Daoy (cell line): ENCODE measurements at regions not wholly inside any gene's neighbourhood (a gene's known extent, or its start where the extent isn't known, plus 50 kb on each side); places are given as distances from the start of the nearest gene placed in this dataset.

Experiments used
- DNase-seq: peaks from one replicate; pipeline ENCODE4 v3.0.0-alpha.2; 2015; ENCODE audit warnings: low read depth

GRCh38 chr18:45119876-45120275, 439.2 kb downstream of the SETBP1 start:
- no peak for DNase-seq

- no peak for DNase-seq
Observed at GRCh38 chr18:45121146-45121545, 440.5 kb downstream of the SETBP1 start.

- no peak for DNase-seq
Observed at GRCh38 chr18:45122506-45122905, 441.8 kb downstream of the SETBP1 start.

GRCh38 chr18:45127405-45127804, 446.7 kb downstream of the SETBP1 start:
- no peak for DNase-seq

GRCh38 chr18:45133276-45133675, 452.6 kb downstream of the SETBP1 start:
- DNase-seq, result no peak

- no peak for DNase-seq
Observed at GRCh38 chr18:45136381-45137086, 455.8 kb downstream of the SETBP1 start.

GRCh38 chr18:45137087-45137419, 456.4 kb downstream of the SETBP1 start:
- no peak for DNase-seq

- DNase-seq, result no peak
Observed at GRCh38 chr18:45139478-45139877, 458.8 kb downstream of the SETBP1 start.

- DNase-seq, result no peak
Observed at GRCh38 chr18:45142868-45143267, 462.2 kb downstream of the SETBP1 start.

GRCh38 chr18:45149712-45150111, 465.6 kb upstream of the SLC14A2 start:
- no peak for DNase-seq

- DNase-seq, result no peak
Observed at GRCh38 chr18:45151645-45152044, 463.6 kb upstream of the SLC14A2 start.

- no peak for DNase-seq
Observed at GRCh38 chr18:45155526-45155925, 459.8 kb upstream of the SLC14A2 start.

- no peak for DNase-seq
Observed at GRCh38 chr18:45156946-45157345, 458.3 kb upstream of the SLC14A2 start.

- DNase-seq, result no peak
Observed at GRCh38 chr18:45157576-45157975, 457.7 kb upstream of the SLC14A2 start.

GRCh38 chr18:45161850-45162249, 453.4 kb upstream of the SLC14A2 start:
- DNase-seq, result no peak

- no peak for DNase-seq
Observed at GRCh38 chr18:45163871-45164270, 451.4 kb upstream of the SLC14A2 start.

GRCh38 chr18:45164551-45164950, 450.7 kb upstream of the SLC14A2 start:
- DNase-seq, result no peak

- no peak for DNase-seq
Observed at GRCh38 chr18:45165176-45165713, 450.0 kb upstream of the SLC14A2 start.

- DNase-seq, result no peak
Observed at GRCh38 chr18:45165871-45166270, 449.4 kb upstream of the SLC14A2 start.

GRCh38 chr18:45166341-45166835, 448.9 kb upstream of the SLC14A2 start:
- peak; percentile 62 for DNase-seq

GRCh38 chr18:45166836-45167551, 448.3 kb upstream of the SLC14A2 start:
- peak; percentile 53 for DNase-seq

- DNase-seq, result peak; percentile 34
Observed at GRCh38 chr18:45167631-45168280, 447.5 kb upstream of the SLC14A2 start.
